Panc1 (cell line): ENCODE measurements at regions not wholly inside any gene's neighbourhood (a gene's known extent, or its start where the extent isn't known, plus 50 kb on each side); places are given as distances from the start of the nearest gene placed in this dataset.

Source experiments
- CTCF ChIP-seq: fragments of 450-650 bp; IDR thresholded peaks from 2 replicates; pipeline ENCODE4 v1.5.1; 2017; ENCODE audit warnings: mild to moderate bottlenecking
- REST ChIP-seq, 2 experiments: IDR thresholded peaks; 2 replicates each; pipeline ENCODE4 v1.6.1; 2011 to 2012; ENCODE audit warnings: low read depth in 2 of 2, control low read depth in 1 of 2, low read length in 1 of 2, mild to moderate bottlenecking in 1 of 2, moderate library complexity in 1 of 2; ENCODE audit not compliant: insufficient read depth in 1 of 2
- SIN3A ChIP-seq: IDR thresholded peaks from 2 replicates; pipeline ENCODE4 v1.6.1; 2012; ENCODE audit warnings: low read depth, mild to moderate bottlenecking, low read length, moderate library complexity, borderline replicate concordance; ENCODE audit not compliant: insufficient read depth

- TF ChIP-seq CTCF (no peak), SIN3A (no peak), REST (IDR thresholded peaks at IDR 0.05; ENCODE audit: insufficient read depth in 1 of 2, low read depth in 2 of 2, low read length in 1 of 2) (no peak)
These were observed 151.2 kb downstream of the ANKRD60 start for GRCh38 chr20:58077282-58077681.
